GM23338 (cell line): ENCODE measurements at regions not wholly inside any gene's neighbourhood (a gene's known extent, or its start where the extent isn't known, plus 50 kb on each side); places are given as distances from the start of the nearest gene placed in this dataset.

Source experiments
- ATAC-seq: fragments of 200-7000 bp; cut with Tn5 transposase; 3 replicates; pipeline ENCODE4 v1.9.1; 2020
- DNase-seq: peaks from one replicate; pipeline ENCODE4 v3.0.0-alpha.2; 2015; ENCODE audit warnings: low spot score
- H2AFZ ChIP-seq: fragments of 200-600 bp; sonication (generic); 2 replicates; pipeline ENCODE4 v1.8.0; 2016; ENCODE audit warnings: antibody characterized with exemption, mild to moderate bottlenecking, moderate library complexity
- H3F3A ChIP-seq: fragments of 200-600 bp; sonication (generic); replicated peaks from 2 replicates; pipeline ENCODE4 v1.8.0; 2017; ENCODE audit warnings: antibody characterized with exemption, mixed run types, low read depth
- H3K27ac ChIP-seq: fragments of 200-600 bp; sonication (generic); 2 replicates; pipeline ENCODE4 v1.6.1; 2016; ENCODE audit warnings: low read depth
- H3K27me3 ChIP-seq: fragments of 200-600 bp; sonication (generic); 2 replicates; pipeline ENCODE4 v1.8.0; 2016; ENCODE audit warnings: mild to moderate bottlenecking, mixed run types, moderate library complexity; ENCODE audit not compliant: insufficient read depth
- H3K36me3 ChIP-seq: fragments of 200-600 bp; sonication (generic); 2 replicates; pipeline ENCODE4 v1.8.0; 2016; ENCODE audit warnings: mild to moderate bottlenecking; ENCODE audit not compliant: insufficient read depth
- H3K4me1 ChIP-seq: fragments of 200-600 bp; sonication (generic); 2 replicates; pipeline ENCODE4 v1.8.0; 2016; ENCODE audit warnings: mild to moderate bottlenecking, moderate library complexity; ENCODE audit not compliant: insufficient read depth
- H3K4me2 ChIP-seq: fragments of 200-600 bp; sonication (generic); 2 replicates; pipeline ENCODE4 v1.7.1; 2017; ENCODE audit warnings: mixed run types
- H3K4me3 ChIP-seq: fragments of 200-600 bp; sonication (generic); 2 replicates; pipeline ENCODE4 v1.6.1; 2016; ENCODE audit warnings: mixed run types
- H3K79me2 ChIP-seq: fragments of 200-600 bp; sonication (generic); replicated peaks from 2 replicates; pipeline ENCODE4 v1.8.0; 2017; ENCODE audit warnings: mild to moderate bottlenecking; ENCODE audit not compliant: insufficient read depth
- H3K9me2 ChIP-seq: fragments of 200-600 bp; sonication (generic); 2 replicates; pipeline ENCODE4 v1.8.0; 2017; ENCODE audit not compliant: insufficient read depth
- H4K20me1 ChIP-seq: fragments of 200-600 bp; sonication (generic); replicated peaks from 2 replicates; pipeline ENCODE4 v1.8.0; 2017; ENCODE audit warnings: mild to moderate bottlenecking; ENCODE audit not compliant: insufficient read depth
- H3K27ac Mint-ChIP-seq: 2 replicates; pipeline ENCODE4 v1.8.0; 2020; ENCODE audit warnings: inconsistent platforms, mild to moderate bottlenecking, moderate library complexity, mixed read lengths
- H3K27me3 Mint-ChIP-seq: 3 replicates; pipeline ENCODE4 v1.8.0; 2022; ENCODE audit warnings: low read depth, mild to moderate bottlenecking, moderate library complexity, mixed read lengths, inconsistent platforms; ENCODE audit not compliant: insufficient read depth, poor library complexity
- H3K36me3 Mint-ChIP-seq: 3 replicates; pipeline ENCODE4 v1.8.0; 2021; ENCODE audit warnings: low read depth, mild to moderate bottlenecking, inconsistent platforms, moderate library complexity, mixed read lengths
- H3K4me1 Mint-ChIP-seq: 3 replicates; pipeline ENCODE4 v1.8.0; 2020; ENCODE audit warnings: mild to moderate bottlenecking, inconsistent platforms, mixed read lengths
- H3K4me3 Mint-ChIP-seq: 3 replicates; pipeline ENCODE4 v1.8.0; 2021; ENCODE audit warnings: moderate library complexity, mild to moderate bottlenecking, inconsistent platforms, mixed read lengths
- H3K9me3 Mint-ChIP-seq: 3 replicates; pipeline ENCODE4 v1.8.0; 2020; ENCODE audit warnings: moderate library complexity, mild to moderate bottlenecking, inconsistent platforms, mixed read lengths
- CREB1 ChIP-seq: fragments of 250-450 bp; sonication (Bioruptor Pico); IDR thresholded peaks from 2 replicates; pipeline ENCODE4 v1.5.0; 2020; ENCODE audit warnings: low read depth, mild to moderate bottlenecking, moderate library complexity
- CTCF ChIP-seq, 2 experiments: fragments of 200-600 bp in 1 of 2; sonication (generic) in 1 of 2; conservative IDR thresholded peaks; 2 replicates each; pipeline versions ENCODE4 v1.5.1 to v1.6.1; 2016 to 2017; ENCODE audit warnings: antibody characterized with exemption in 2 of 2, low read depth in 2 of 2, mild to moderate bottlenecking in 2 of 2, moderate library complexity in 1 of 2
- EZH2 ChIP-seq: fragments of 200-600 bp; sonication (generic); IDR thresholded peaks from one replicate; pipeline ENCODE4 v1.8.0; 2017; ENCODE audit warnings: antibody characterized with exemption, mild to moderate bottlenecking, low read depth; ENCODE audit not compliant: unreplicated experiment
- EZH2phosphoT487 ChIP-seq: fragments of 200-600 bp; sonication (generic); IDR thresholded peaks from one replicate; pipeline ENCODE4 v1.8.1; 2018; ENCODE audit warnings: antibody characterized with exemption; ENCODE audit not compliant: unreplicated experiment
- JUNB ChIP-seq: IDR thresholded peaks from one replicate; pipeline ENCODE4 v1.6.1; 2016; ENCODE audit warnings: antibody characterized with exemption; ENCODE audit not compliant: unreplicated experiment
- NANOG ChIP-seq: IDR thresholded peaks from 2 replicates; pipeline ENCODE4 v1.6.1; 2016; ENCODE audit warnings: antibody characterized with exemption, borderline replicate concordance
- POLR2AphosphoS5 ChIP-seq: IDR thresholded peaks from 2 replicates; pipeline ENCODE4 v1.6.1; 2016; ENCODE audit warnings: antibody characterized with exemption, low read depth
- STAT1 ChIP-seq: IDR thresholded peaks from one replicate; pipeline ENCODE4 v1.6.1; 2016; ENCODE audit warnings: antibody characterized with exemption; ENCODE audit not compliant: unreplicated experiment
- ZNF114 ChIP-seq: fragments of 250-450 bp; sonication (Bioruptor Pico); IDR thresholded peaks from 2 replicates; pipeline ENCODE4 v1.5.0; 2020; ENCODE audit warnings: mild to moderate bottlenecking, moderate library complexity
- ZNF331 ChIP-seq: fragments of 250-450 bp; sonication (Bioruptor Pico); IDR thresholded peaks from 2 replicates; pipeline ENCODE4 v1.5.0; 2020; ENCODE audit warnings: low read depth, mild to moderate bottlenecking, moderate library complexity
- ZNF462 ChIP-seq: fragments of 250-450 bp; sonication (Bioruptor Pico); IDR thresholded peaks from 2 replicates; pipeline ENCODE4 v1.5.0; 2020; ENCODE audit warnings: mild to moderate bottlenecking, moderate library complexity
- TF ChIP-seq, protein P1 (sequence below): IDR thresholded peaks from one replicate; pipeline ENCODE4 v1.6.1; 2018; ENCODE audit warnings: antibody characterized with exemption; ENCODE audit not compliant: unreplicated experiment
- TF ChIP-seq, protein P2 (sequence below): IDR thresholded peaks from 2 replicates; pipeline ENCODE4 v1.6.1; 2016; ENCODE audit warnings: antibody characterized with exemption

- no peak overlapping the region for H3K27ac ChIP-seq
- no peaks in the 10 kb centered on the region for H3K79me2 ChIP-seq
- TF ChIP-seq EZH2phosphoT487: no peak
- TF ChIP-seq CTCF (conservative IDR thresholded peaks at IDR 0.05; ENCODE audit: low read depth in 2 of 2): no peak
- TF ChIP-seq ZNF331 (CRISPR knock-in tag): no peak
- TF ChIP-seq, protein P1, sequence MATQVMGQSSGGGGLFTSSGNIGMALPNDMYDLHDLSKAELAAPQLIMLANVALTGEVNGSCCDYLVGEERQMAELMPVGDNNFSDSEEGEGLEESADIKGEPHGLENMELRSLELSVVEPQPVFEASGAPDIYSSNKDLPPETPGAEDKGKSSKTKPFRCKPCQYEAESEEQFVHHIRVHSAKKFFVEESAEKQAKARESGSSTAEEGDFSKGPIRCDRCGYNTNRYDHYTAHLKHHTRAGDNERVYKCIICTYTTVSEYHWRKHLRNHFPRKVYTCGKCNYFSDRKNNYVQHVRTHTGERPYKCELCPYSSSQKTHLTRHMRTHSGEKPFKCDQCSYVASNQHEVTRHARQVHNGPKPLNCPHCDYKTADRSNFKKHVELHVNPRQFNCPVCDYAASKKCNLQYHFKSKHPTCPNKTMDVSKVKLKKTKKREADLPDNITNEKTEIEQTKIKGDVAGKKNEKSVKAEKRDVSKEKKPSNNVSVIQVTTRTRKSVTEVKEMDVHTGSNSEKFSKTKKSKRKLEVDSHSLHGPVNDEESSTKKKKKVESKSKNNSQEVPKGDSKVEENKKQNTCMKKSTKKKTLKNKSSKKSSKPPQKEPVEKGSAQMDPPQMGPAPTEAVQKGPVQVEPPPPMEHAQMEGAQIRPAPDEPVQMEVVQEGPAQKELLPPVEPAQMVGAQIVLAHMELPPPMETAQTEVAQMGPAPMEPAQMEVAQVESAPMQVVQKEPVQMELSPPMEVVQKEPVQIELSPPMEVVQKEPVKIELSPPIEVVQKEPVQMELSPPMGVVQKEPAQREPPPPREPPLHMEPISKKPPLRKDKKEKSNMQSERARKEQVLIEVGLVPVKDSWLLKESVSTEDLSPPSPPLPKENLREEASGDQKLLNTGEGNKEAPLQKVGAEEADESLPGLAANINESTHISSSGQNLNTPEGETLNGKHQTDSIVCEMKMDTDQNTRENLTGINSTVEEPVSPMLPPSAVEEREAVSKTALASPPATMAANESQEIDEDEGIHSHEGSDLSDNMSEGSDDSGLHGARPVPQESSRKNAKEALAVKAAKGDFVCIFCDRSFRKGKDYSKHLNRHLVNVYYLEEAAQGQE: no peak
- no peak for TF ChIP-seq NANOG
- TF ChIP-seq POLR2AphosphoS5: no peak
- no peak for TF ChIP-seq ZNF114 (CRISPR knock-in tag)
- TF ChIP-seq JUNB: no peak
- TF ChIP-seq, protein P2, sequence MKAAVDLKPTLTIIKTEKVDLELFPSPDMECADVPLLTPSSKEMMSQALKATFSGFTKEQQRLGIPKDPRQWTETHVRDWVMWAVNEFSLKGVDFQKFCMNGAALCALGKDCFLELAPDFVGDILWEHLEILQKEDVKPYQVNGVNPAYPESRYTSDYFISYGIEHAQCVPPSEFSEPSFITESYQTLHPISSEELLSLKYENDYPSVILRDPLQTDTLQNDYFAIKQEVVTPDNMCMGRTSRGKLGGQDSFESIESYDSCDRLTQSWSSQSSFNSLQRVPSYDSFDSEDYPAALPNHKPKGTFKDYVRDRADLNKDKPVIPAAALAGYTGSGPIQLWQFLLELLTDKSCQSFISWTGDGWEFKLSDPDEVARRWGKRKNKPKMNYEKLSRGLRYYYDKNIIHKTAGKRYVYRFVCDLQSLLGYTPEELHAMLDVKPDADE: no peak
- TF ChIP-seq STAT1: no peak
- no peak for TF ChIP-seq CREB1
- no peak for TF ChIP-seq ZNF462
- no peak for TF ChIP-seq EZH2
- DNase-seq: no peak
- H2AFZ ChIP-seq: no peak overlapping the region
- Mint-ChIP-seq H3K27me3 (no peaks in the 10 kb centered on the region), H3K4me1 (no peaks in the 10 kb centered on the region), H3K36me3 (no peaks in the 10 kb centered on the region), H3K4me3 (no peak overlapping the region), H3K27ac (no peak overlapping the region), H3K9me3 (peaks cover 4% of the 10 kb centered on the region; the same call in 2 of the 3 replicates)
- no peaks in the 10 kb centered on the region for H3K4me1 ChIP-seq
- H3K4me3 ChIP-seq: no peak overlapping the region
- no peaks in the 10 kb centered on the region for H3K27me3 ChIP-seq
- no peak overlapping the region for H3K4me2 ChIP-seq
- ATAC-seq: no peak
- H3F3A ChIP-seq: no peaks in the 10 kb centered on the region
- no peaks in the 10 kb centered on the region for H3K9me2 ChIP-seq
- no peaks in the 10 kb centered on the region for H3K36me3 ChIP-seq
- no peaks in the 10 kb centered on the region for H4K20me1 ChIP-seq
These were observed 983.6 kb upstream of the TYRP1 start for GRCh38 chr9:11709567-11709966.
